ENCODE measurements at regions not wholly inside any gene's neighbourhood (a gene's known extent, or its start where the extent isn't known, plus 50 kb on each side); places are given as distances from the start of the nearest gene placed in this dataset.
A peak's percentile ranks its signal among the peaks of the same experiment; 100 is the strongest.
"Not testable (repeated sequence)": the region's sequence is repeated elsewhere in the genome, so short reads cannot be mapped to it uniquely, and the experiment has no call there.

- ChIA-PET CTCF (no interaction called here), POLR2A (no interaction called here)
- Histone ChIP-seq H3K27ac (ENCODE audit: low read depth, low read length) (no peak overlapping the region), H3K9me3 (ENCODE audit: control insufficient read depth, insufficient read depth, low read length) (peaks cover 43% of the 10 kb centered on the region), H3K27me3 (ENCODE audit: control insufficient read depth, insufficient read depth, low read length) (no peaks in the 10 kb centered on the region), H3K4me3 (ENCODE audit: low read depth, low read length) (no peak overlapping the region)
- no peak for DNase-seq (ENCODE audit: low read depth, low spot score)
- TF ChIP-seq CTCF (IDR thresholded peaks at IDR 0.05; ENCODE audit: low read depth, low read length) = no peak
These were observed 99.6 kb upstream of the FBXO28 start for GRCh38 chr1:224014330-224014649.

- peaks cover 43% of the 10 kb centered on the region for H3K9me3 ChIP-seq (ENCODE audit: control insufficient read depth, insufficient read depth, low read length)
- CTCF ChIA-PET; H3K4me3 ChIP-seq (ENCODE audit: low read depth, low read length); H3K27ac ChIP-seq (ENCODE audit: low read depth, low read length); POLR2A ChIA-PET; H3K27me3 ChIP-seq (ENCODE audit: control insufficient read depth, insufficient read depth, low read length); DNase-seq (ENCODE audit: low read depth, low spot score): not testable (repeated sequence)
These were observed 100.1 kb upstream of the FBXO28 start for GRCh38 chr1:224013626-224014329.

GRCh38 chr1:224012807-224013434 lies 101.0 kb upstream of the FBXO28 start:
- POLR2A ChIA-PET; H3K27me3 ChIP-seq (ENCODE audit: control insufficient read depth, insufficient read depth, low read length); DNase-seq (ENCODE audit: low read depth, low spot score); CTCF ChIA-PET; H3K4me3 ChIP-seq (ENCODE audit: low read depth, low read length); H3K27ac ChIP-seq (ENCODE audit: low read depth, low read length): not testable (repeated sequence)
- peaks cover 43% of the 10 kb centered on the region for H3K9me3 ChIP-seq (ENCODE audit: control insufficient read depth, insufficient read depth, low read length)

GRCh38 chr1:224012162-224012561 lies 101.7 kb upstream of the FBXO28 start:
- CTCF ChIA-PET; DNase-seq (ENCODE audit: low read depth, low spot score): not testable (repeated sequence)

GRCh38 chr1:224011751-224012150 lies 102.2 kb upstream of the FBXO28 start:
- H3K27me3 ChIP-seq (ENCODE audit: control insufficient read depth, insufficient read depth, low read length); H3K4me3 ChIP-seq (ENCODE audit: low read depth, low read length); CTCF ChIA-PET; POLR2A ChIA-PET; DNase-seq (ENCODE audit: low read depth, low spot score); H3K27ac ChIP-seq (ENCODE audit: low read depth, low read length): not testable (repeated sequence)
- peaks cover 43% of the 10 kb centered on the region for H3K9me3 ChIP-seq (ENCODE audit: control insufficient read depth, insufficient read depth, low read length)

More at GRCh38 chr1:224012162-224012561, 101.7 kb upstream of the FBXO28 start:
- H3K27ac ChIP-seq (ENCODE audit: low read depth, low read length); POLR2A ChIA-PET; H3K4me3 ChIP-seq (ENCODE audit: low read depth, low read length); H3K27me3 ChIP-seq (ENCODE audit: control insufficient read depth, insufficient read depth, low read length): not testable (repeated sequence)
- peaks cover 43% of the 10 kb centered on the region for H3K9me3 ChIP-seq (ENCODE audit: control insufficient read depth, insufficient read depth, low read length)

GRCh38 chr1:224011153-224011552 lies 102.8 kb upstream of the FBXO28 start:
- POLR2A ChIA-PET; H3K27ac ChIP-seq (ENCODE audit: low read depth, low read length); DNase-seq (ENCODE audit: low read depth, low spot score); H3K27me3 ChIP-seq (ENCODE audit: control insufficient read depth, insufficient read depth, low read length); CTCF ChIA-PET; H3K4me3 ChIP-seq (ENCODE audit: low read depth, low read length): not testable (repeated sequence)
- H3K9me3 ChIP-seq (ENCODE audit: control insufficient read depth, insufficient read depth, low read length) = peaks cover 43% of the 10 kb centered on the region

GRCh38 chr1:224005973-224006372 lies 107.9 kb upstream of the FBXO28 start:
- POLR2A ChIA-PET; H3K27me3 ChIP-seq (ENCODE audit: control insufficient read depth, insufficient read depth, low read length); H3K4me3 ChIP-seq (ENCODE audit: low read depth, low read length); H3K9me3 ChIP-seq (ENCODE audit: control insufficient read depth, insufficient read depth, low read length); H3K27ac ChIP-seq (ENCODE audit: low read depth, low read length); CTCF ChIA-PET; DNase-seq (ENCODE audit: low read depth, low spot score): not testable (repeated sequence)

GRCh38 chr1:224004552-224005315 lies 109.2 kb upstream of the FBXO28 start:
- H3K27ac ChIP-seq (ENCODE audit: low read depth, low read length); DNase-seq (ENCODE audit: low read depth, low spot score); H3K4me3 ChIP-seq (ENCODE audit: low read depth, low read length); POLR2A ChIA-PET; H3K27me3 ChIP-seq (ENCODE audit: control insufficient read depth, insufficient read depth, low read length); H3K9me3 ChIP-seq (ENCODE audit: control insufficient read depth, insufficient read depth, low read length): not testable (repeated sequence)
- CTCF ChIA-PET = interaction anchor here (0.7 kb wide), 1 partner anchor 243 kb away, joined by 3 read pairs; no protein-coding TSS in a partner anchor
- peak; percentile 43 for TF ChIP-seq CTCF (IDR thresholded peaks at IDR 0.05; ENCODE audit: low read depth, low read length)

- H3K9me3 ChIP-seq (ENCODE audit: control insufficient read depth, insufficient read depth, low read length); H3K27ac ChIP-seq (ENCODE audit: low read depth, low read length); DNase-seq (ENCODE audit: low read depth, low spot score); H3K27me3 ChIP-seq (ENCODE audit: control insufficient read depth, insufficient read depth, low read length); H3K4me3 ChIP-seq (ENCODE audit: low read depth, low read length); POLR2A ChIA-PET: not testable (repeated sequence)
- CTCF ChIA-PET = interaction anchor here (0.7 kb wide), 1 partner anchor 242 kb away, joined by 3 read pairs; no protein-coding TSS in a partner anchor
These were observed 110.0 kb upstream of the FBXO28 start for GRCh38 chr1:224003896-224004295.

- not testable (repeated sequence) for H3K9me3 ChIP-seq (ENCODE audit: control insufficient read depth, insufficient read depth, low read length)
These were observed 112.2 kb upstream of the FBXO28 start for GRCh38 chr1:224001757-224002156.

More at GRCh38 chr1:224001757-224002156, 112.2 kb upstream of the FBXO28 start:
- CTCF ChIA-PET; DNase-seq (ENCODE audit: low read depth, low spot score); H3K4me3 ChIP-seq (ENCODE audit: low read depth, low read length); H3K27ac ChIP-seq (ENCODE audit: low read depth, low read length); POLR2A ChIA-PET; H3K27me3 ChIP-seq (ENCODE audit: control insufficient read depth, insufficient read depth, low read length): not testable (repeated sequence)

Data from AG04450 (cell line).